ENCODE measurements at regions not wholly inside any gene's neighbourhood (a gene's known extent, or its start where the extent isn't known, plus 50 kb on each side); places are given as distances from the start of the nearest gene placed in this dataset.
"Not testable (repeated sequence)": the region's sequence is repeated elsewhere in the genome, so short reads cannot be mapped to it uniquely, and the experiment has no call there.

DNA sequence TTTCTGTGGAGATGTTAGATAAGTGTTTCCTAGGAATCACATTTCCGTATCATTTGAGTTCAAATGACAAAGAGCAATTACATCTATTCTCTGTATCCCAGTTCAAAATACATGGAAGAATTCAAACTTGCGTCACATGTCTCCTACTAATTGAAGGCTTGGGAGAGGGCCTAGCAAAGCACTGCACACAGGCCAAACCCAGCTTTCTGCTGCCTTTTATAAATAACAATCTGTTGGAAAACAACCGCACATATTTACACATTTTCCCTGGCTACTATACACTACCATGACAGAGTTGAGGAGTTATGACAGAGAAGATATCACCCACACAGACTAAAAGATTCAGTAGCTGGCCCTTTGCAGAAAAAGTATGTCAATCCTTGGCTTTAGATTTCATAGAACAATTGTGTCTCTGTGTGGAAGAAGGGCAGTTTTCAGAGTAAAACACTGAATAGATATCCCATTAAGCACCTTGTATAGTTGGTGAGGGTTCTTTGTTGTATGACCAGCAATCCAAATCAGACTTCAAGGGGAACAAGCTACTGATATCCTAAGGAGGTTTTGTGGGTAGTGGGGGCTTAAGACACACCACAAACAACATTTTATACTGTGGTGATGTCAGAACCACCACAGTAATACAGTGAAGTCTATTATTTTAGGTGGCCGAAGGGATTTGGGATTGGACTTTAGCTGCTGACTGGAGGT lies 861.3 kb downstream of the CCDC85A start:
- no peak overlapping the region for H3K4me3 ChIP-seq
- WGBS, 4 donors: 81 to 83% (median 82%) methylated on average over 4 of the region's 4 CpGs
- no peaks in the 10 kb centered on the region for H3K4me1 ChIP-seq (replicated peaks in 1 of 2)
- H3K27me3 ChIP-seq: no peaks in the 10 kb centered on the region
- no peaks in the 10 kb centered on the region for H3K36me3 ChIP-seq (replicated peaks in 1 of 2)
- H3K9me3 ChIP-seq (replicated peaks in 1 of 3): no peaks in the 10 kb centered on the region
- no peak overlapping the region for H3K27ac ChIP-seq
- intact Hi-C loops (cut with DNase I): no loop called here
- no peak for DNase-seq
- TF ChIP-seq POLR2A (IDR thresholded peaks at IDR 0.05): no peak
- TF ChIP-seq, protein P1, sequence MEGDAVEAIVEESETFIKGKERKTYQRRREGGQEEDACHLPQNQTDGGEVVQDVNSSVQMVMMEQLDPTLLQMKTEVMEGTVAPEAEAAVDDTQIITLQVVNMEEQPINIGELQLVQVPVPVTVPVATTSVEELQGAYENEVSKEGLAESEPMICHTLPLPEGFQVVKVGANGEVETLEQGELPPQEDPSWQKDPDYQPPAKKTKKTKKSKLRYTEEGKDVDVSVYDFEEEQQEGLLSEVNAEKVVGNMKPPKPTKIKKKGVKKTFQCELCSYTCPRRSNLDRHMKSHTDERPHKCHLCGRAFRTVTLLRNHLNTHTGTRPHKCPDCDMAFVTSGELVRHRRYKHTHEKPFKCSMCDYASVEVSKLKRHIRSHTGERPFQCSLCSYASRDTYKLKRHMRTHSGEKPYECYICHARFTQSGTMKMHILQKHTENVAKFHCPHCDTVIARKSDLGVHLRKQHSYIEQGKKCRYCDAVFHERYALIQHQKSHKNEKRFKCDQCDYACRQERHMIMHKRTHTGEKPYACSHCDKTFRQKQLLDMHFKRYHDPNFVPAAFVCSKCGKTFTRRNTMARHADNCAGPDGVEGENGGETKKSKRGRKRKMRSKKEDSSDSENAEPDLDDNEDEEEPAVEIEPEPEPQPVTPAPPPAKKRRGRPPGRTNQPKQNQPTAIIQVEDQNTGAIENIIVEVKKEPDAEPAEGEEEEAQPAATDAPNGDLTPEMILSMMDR (IDR thresholded peaks at IDR 0.05): no peak

DNA sequence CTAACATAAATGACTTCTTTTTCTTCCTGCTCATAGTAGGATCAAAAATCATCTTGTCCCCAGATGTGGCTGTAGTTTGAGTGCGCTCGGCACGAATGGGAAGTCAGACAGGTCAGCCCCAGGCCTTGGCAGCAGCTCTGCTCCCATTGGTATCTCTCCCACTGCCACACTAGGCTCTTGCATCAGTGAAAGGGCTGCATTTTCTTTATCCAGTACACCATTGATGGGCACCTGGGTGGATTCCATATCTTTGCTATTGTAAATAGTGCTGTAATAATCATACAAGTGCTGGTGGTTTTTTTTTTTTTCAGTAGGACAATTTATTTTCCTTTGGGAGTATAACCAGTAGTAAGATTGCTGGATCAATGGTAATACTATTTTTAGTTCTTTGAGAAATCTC lies 865.5 kb downstream of the CCDC85A start:
- 78 to 98% (median 95%) methylated on average over 3 of the region's 3 CpGs for WGBS, 4 donors
- Histone ChIP-seq H3K27ac (no peak overlapping the region), H3K4me1 (replicated peaks in 1 of 2) (peaks cover 0 to 4% of the 10 kb centered on the region in 2 donors), H3K27me3 (no peaks in the 10 kb centered on the region), H3K4me3 (no peak overlapping the region), H3K9me3 (replicated peaks in 1 of 3) (no peaks in the 10 kb centered on the region), H3K36me3 (replicated peaks in 1 of 2) (no peaks in the 10 kb centered on the region)
- intact Hi-C loops (cut with DNase I): no loop called here
- TF ChIP-seq, protein P1 (IDR thresholded peaks at IDR 0.05): no peak
- no peak for TF ChIP-seq POLR2A (IDR thresholded peaks at IDR 0.05)
- DNase-seq: no peak

DNA sequence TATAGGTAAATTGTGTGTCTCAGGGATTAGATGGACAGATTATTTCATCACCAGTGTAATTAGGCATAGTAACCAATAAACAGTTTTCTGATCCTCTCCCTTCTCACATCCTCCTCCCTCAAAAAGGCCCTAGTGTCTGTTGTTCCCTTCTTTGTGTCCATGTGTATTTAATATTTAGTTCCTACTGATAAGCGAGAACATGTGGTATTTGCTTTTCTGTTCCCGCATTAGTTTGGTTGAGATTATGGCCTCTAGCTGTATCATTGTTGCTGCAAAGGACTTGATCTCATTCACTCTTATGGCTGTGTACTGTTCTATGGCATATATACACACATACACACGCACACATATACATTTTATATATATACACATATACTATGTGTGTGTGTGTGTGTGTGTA lies 866.2 kb downstream of the CCDC85A start:
- Histone ChIP-seq H3K36me3 (replicated peaks in 1 of 2) (no peaks in the 10 kb centered on the region), H3K4me3 (no peak overlapping the region), H3K27me3 (no peaks in the 10 kb centered on the region), H3K27ac (no peak overlapping the region), H3K4me1 (replicated peaks in 1 of 2) (peaks cover 0 to 4% of the 10 kb centered on the region in 2 donors), H3K9me3 (replicated peaks in 1 of 3) (no peaks in the 10 kb centered on the region)
- 88 to 96% (median 91%) methylated on average over 3 of the region's 3 CpGs for WGBS, 4 donors
- DNase-seq: no peak
- intact Hi-C loops (cut with DNase I): no loop called here
- TF ChIP-seq, protein P1 (IDR thresholded peaks at IDR 0.05): no peak
- TF ChIP-seq POLR2A (IDR thresholded peaks at IDR 0.05): no peak

DNA sequence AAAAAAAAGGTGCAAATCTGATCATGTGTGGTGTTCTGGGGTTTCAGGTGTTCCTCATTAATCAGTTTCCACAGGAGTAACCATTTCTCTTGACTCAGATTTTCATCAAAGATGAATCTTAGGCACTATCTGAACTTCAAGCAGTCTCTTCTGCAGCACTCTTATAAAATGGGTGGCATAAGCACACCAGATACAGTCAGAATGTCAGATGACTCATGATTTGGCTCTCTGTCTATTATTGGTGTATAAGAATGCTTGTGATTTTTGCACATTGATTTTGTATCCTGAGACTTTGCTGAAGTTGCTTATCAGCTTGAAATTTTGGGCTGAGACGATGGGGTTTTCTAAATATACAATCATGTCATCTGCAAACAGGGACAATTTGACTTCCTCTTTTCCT lies 882.5 kb downstream of the CCDC85A start:
- H3K27me3 ChIP-seq; H3K4me3 ChIP-seq; intact Hi-C loops (cut with DNase I); H3K4me1 ChIP-seq (replicated peaks in 1 of 2); H3K27ac ChIP-seq; H3K36me3 ChIP-seq (replicated peaks in 1 of 2); DNase-seq: not testable (repeated sequence)
- H3K9me3 ChIP-seq (replicated peaks in 1 of 3): peaks cover 0 to 11% (median 0%) of the 10 kb centered on the region in 3 donors
- 47 to 88% (median 66%) methylated on average over 1 of the region's 1 CpG for WGBS, 4 donors

DNA sequence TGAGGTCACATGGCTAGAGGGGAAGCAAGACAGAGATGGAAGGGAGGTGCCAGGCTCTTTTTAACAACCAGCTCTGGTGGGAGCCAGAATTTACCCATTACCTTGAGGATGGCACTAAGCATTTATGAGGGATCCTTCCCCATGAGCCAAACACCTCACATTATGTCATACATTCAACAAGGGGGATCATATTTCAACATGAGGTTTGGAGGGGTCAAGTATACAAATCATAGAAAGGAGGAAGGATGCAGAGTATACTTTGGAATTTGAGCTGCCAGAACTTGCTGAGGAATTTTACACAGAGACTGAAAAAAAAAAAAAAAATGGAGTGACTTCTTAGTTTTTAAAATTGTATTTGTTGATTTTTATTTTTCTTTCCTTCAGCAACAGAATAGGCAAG lies 891.4 kb downstream of the CCDC85A start:
- no peaks in the 10 kb centered on the region for H3K27me3 ChIP-seq
- H3K4me3 ChIP-seq: no peak overlapping the region
- H3K4me1 ChIP-seq (replicated peaks in 1 of 2): no peaks in the 10 kb centered on the region
- DNase-seq: no peak
- peaks cover 0 to 8% (median 0%) of the 10 kb centered on the region in 3 donors for H3K9me3 ChIP-seq (replicated peaks in 1 of 3)
- H3K27ac ChIP-seq: no peak overlapping the region
- H3K36me3 ChIP-seq (replicated peaks in 1 of 2): no peaks in the 10 kb centered on the region
- intact Hi-C loops (cut with DNase I): no loop called here
- no peak for TF ChIP-seq POLR2A (IDR thresholded peaks at IDR 0.05)
- TF ChIP-seq, protein P1 (IDR thresholded peaks at IDR 0.05): no peak
